ENCODE measurements at regions not wholly inside any gene's neighbourhood (a gene's known extent, or its start where the extent isn't known, plus 50 kb on each side); places are given as distances from the start of the nearest gene placed in this dataset.
A peak's percentile ranks its signal among the peaks of the same experiment; 100 is the strongest.

DNA sequence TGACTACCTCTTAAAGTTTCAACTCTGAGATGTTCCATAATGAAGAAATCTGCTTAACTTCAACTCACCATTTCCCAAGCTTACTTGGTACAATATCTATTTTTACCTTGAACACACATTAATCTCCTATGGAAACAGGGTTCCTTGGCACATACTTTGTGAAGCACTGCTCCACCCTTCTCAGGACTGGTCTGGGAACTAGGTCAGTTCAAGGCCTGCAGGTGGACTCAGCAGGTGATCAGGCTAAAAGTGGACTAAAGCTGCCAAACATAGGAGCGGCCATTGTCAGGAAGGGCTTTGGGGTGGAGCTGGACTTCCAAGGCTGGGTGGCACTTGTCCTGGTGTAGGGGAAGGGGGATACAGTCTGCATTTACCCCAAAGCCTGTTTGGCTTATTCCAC is 202.3 kb downstream of the NUAK1 start:
- no peak for DNase-seq

DNA sequence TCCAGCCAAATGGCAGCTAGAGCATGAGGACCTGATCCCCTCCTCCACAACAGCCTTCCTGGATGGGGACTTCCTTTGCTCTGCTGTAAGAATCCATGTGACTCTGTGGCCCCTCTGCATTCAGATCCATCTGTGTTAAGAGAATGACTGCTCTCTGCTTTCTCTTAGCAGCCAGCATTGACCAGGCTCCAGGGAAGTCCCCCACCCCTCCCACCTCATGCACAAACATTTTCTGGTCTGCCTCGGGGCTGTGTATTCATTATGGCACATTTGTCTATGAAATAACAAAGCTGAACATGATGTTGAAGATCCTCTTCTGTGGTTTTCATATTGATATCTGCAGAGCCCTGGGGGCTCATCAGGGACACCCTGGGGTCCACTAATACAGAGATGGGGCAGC is 201.7 kb downstream of the NUAK1 start:
- no peak for DNase-seq

- DNase-seq = no peak
Observed at GRCh38 chr12:105939181-105939721, 199.5 kb downstream of the NUAK1 start.

DNA sequence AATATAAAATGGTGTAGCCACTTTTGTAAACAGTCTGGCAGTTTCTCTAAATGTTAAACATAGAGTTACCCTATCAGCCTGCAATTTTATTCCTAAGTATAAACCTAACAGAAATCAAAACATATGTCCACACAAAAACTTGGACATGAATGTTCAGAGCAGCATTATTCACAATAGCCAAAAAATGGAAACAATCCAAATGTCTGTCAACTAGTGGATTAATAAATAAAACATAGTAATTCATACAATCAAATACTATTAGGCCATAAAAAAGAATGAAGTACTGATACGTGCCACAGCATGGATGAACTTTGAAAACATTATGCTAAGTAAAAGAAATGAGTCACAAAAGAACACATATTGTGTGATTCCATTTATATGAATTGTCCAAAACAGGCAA is 196.5 kb downstream of the NUAK1 start:
- DNase-seq = peak; percentile 46

- no peak for DNase-seq
Observed at GRCh38 chr12:105943525-105943924, 195.2 kb downstream of the NUAK1 start.

DNA sequence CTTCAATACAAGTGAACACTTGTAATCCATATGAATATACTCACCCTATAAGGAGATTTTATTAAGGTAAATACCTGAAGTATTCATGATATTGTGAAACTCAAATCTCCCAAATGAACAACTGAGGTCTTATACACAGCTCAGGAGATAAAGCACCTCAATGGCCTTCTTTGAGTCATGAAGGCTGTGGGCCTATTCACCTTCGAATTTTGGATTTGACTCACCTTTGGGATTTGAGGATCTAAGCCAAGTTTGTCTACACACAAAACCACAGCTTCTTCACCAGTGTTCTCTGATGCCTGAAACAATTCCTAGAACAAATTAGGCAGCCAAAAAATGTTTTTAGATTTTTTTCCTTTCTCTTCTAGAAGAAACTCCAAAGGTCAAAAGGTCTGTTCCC is 194.1 kb downstream of the NUAK1 start:
- DNase-seq = no peak

- peak; percentile 54 for DNase-seq
Observed at GRCh38 chr12:105945880-105946279, 192.9 kb downstream of the NUAK1 start.

DNA sequence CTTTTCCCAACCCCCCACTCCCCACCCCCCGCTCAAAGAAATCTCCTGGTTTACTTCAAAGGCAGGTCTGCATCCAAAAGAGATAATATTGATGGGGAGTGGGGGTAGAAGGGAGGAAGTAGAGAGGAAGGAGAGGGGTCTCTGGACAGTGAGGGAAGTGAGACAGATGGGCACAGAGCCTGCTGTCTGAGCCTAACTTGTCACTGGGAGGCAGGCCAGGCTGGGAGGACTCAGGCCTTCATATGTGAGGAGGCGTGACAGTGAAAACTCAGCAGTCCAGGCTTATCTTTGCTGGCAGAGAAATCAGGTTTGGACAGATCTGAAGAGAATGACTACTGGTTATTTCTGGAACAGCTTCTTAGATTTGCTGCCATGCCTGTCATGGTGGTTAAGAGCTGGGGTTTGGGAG is 192.3 kb downstream of the NUAK1 start:
- DNase-seq = peak; percentile 38

DNA sequence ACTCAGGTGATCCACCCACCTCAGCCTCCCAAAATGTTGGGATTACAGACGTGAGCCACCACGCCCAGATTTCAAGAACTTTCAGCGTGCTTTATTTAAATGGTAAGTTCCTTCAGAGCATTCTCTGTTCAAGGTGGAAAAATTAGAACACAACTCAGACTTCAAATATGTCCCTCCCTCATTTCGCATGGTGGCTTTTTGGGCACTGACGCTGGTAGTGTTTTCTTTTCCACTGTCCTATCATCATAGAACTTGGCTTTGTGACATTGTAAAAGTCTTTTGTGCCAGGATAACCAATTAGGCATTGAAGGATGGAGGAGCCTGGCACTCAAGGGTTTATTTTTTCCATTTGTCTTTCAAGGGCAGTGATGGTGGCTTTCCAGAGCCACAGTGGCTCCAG is 190.8 kb downstream of the NUAK1 start:
- DNase-seq = no peak

DNA sequence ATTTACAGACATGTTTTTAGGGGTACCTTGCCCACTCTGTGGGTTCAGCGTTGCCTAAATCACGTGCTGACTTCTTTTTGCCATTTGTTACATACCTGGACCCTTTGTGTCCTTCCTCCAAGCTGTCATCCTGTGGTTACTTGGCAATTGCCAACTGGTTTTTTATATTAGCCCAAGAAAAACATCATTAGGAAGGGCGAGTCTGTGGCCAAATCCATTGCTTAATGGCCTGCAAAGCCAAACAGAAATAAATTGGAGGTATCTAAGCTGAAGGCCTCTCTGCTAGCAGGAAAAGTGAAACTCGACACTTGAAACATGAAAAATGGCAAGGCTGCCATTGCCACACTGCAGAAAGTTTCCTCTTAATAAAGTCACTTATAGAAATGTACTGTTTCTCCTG is 190.4 kb downstream of the NUAK1 start:
- peak; percentile 41 for DNase-seq

DNA sequence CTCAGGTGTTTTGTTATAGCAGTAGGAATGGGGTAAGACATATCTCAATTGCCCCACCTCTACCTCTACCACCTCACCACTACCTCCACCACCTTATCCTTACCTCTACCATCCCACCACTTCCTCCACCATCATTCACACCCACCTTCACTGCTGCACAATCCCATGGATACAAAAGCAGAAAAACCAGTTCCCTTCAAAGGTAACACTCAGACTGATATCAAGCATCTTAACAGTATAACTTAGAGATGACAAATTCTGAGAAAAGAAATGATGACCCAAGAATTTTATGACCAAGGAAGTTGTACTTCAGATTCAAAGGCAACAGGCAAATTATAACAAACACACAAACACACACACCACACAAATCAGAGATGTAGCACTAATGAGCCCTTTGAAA is 189.4 kb downstream of the NUAK1 start:
- no peak for DNase-seq

GRCh38 chr12:105951732-105952131 is 187.0 kb downstream of the NUAK1 start:
- no peak for DNase-seq

DNA sequence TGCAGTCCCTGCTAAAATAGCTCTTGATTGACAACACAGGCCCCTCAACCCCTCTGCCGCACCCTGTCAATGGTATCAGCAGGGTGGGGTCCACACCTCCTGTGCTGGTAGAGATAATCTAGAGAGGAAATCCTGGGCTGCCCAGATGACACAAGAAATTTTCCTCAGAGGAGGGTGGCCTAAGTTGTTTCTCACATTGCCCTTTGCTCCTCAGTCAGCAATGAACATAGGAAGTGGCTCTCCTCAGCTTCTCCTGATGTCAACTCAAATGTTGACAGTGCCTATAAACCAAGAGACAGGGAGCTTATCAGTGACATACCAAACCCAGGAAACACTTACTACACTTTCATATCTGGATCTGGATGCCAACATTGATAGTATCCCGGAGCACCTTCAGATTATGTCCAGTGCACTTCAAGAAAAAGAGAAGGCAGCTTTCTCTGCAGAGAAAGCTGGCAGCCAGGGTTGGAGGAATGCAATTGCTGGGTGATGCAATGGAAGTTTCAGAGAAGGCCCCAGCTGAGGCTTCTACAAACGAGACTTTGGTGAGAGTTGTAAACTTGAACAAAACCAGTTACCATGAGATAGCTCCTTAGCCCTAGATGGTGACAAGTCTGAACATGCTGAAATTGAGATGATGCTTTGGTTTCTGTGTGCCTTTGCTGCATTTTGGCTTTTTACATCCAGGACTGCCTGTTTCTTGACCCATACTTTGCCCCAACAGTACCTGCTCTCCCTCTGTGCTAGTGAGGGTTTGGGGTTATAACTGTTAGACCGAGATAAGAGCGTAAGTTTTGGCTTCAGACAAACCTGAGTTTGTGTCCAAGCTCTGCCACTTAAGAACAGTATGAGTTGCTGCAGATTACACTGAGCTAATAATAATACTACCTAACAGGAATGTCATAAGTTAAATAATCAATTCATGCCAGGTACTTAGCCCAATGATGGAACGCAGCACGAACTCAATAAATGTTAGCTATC is 183.5 kb downstream of the NUAK1 start:
- DNase-seq = peak; percentile 44

DNA sequence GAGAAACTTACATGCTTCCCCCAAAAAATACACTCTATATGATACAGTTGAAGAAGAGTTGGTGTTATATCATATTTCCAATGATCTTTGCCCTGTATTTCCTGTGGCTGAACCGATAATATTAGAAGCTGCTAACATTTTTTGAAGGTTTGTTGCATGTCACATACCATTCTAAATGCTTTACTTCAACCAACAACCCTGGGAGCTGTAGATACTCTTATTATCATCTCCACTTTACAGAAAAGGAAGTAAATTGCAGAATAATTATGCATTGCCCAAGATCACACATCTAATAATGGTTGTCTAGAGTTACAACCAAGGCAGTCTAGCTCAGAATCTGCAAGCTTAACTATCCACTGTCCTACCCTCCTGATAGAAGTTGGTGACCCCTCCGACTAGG is 182.8 kb downstream of the NUAK1 start:
- DNase-seq = no peak

DNA sequence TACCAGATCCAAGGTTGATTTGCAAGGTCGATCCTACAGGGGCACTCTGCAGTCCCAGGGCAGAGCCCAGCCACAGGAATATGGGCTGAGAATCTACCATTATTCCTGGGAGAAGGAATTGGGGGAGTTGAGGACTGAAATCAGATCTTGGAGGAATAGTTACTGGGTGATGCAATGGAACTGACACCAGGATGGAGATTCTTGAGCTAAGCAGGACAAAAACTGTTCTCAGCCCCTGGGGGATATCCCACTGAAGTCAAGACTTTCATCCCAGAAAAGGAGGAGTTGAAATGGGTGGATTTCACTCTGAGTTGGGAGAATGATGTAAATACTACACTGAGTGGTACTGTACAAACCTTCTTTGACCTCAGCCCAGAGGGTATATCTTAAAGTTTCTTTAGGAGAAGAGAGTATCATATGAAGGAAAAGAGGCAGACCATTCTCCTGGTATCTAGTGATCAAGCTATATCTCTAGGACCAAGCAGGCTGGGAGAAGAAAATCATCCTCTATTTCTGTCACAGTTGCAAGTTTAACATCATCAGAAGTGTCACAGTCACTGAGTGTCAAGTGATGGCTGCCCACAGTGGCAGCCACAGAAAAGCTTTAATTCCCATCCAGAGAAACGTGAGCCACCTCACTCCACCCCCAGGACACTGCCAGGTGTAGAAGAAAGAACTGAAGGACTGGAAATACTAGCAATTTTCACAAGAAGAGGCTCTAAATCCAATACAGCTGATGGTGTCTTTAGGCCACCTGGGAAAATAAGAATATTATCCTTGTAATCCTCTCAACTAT is 181.9 kb downstream of the NUAK1 start:
- DNase-seq = peak; percentile 60

DNA sequence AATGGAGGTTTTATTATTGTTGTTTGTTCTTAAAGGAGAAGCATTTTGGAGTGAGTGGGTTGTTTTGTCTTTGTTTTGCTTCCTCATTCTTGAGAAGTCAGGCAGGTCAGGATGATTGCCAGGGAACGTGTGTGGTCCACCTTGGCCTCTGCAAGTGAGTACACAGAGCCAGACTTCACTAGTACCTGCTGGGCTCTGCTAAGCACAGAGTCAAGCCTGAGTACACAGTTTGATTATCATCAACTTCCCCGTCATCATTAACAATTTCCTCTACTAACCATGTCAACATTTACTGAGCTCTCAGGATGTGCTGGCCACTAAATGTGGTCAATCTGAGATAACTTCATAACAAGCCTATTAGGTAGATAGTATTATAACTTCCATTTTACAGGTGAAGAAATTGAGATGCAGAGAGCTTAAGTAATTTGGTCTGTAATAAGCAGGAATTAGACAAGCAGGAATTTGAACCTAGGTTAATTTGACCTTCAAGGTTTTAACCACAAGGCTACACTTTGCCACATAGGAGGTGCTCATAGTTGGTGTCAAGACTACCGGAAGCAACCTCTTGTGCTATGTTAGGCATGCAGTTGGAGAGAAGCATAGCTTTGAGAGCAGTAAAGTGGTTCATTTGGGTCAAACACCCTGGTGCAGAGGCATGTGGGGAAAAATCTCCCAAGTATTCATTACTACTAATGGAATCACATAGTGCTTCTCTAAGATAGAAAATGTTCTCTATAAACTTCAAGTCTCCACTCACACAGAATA is 178.3 kb downstream of the NUAK1 start:
- peak; percentile 50 for DNase-seq

- DNase-seq = peak; percentile 39
Observed at GRCh38 chr12:105961821-105962671, 176.7 kb downstream of the NUAK1 start.

DNA sequence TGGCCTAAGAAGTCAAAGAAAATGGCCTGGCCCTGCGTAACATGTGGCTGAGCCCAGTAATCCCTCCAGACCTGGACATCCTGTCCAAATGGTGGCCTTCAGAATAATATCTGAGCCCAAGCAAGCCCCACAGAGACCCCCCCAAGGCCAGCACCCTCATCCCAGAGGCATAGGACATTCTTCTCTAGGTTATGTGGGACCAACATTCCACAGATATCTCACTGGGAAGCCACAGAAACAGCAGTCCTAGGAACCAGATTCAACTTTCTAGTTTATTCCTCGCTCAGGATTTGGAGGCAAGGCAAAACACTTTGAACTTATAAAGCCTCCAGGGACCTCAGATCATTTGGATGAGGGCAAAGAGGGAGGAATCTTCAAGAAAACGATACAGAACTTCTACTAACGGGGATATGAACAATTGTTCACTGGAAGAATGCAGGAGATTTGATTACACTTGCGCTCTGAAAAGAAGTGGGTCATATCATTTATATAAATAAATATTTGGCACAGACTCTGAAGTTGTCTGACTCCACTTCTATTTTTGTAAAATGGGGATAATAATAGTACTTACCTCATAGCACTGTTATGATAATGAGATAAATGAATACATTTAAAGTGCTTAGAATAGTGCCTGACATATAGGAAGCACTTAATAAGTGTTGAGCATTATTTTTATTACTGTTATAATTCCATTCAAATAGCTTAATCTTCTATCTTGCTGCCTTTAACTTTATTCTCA is 171.5 kb downstream of the NUAK1 start:
- no peak for DNase-seq

GRCh38 chr12:105968025-105968424 is 170.7 kb downstream of the NUAK1 start:
- no peak for DNase-seq

DNA sequence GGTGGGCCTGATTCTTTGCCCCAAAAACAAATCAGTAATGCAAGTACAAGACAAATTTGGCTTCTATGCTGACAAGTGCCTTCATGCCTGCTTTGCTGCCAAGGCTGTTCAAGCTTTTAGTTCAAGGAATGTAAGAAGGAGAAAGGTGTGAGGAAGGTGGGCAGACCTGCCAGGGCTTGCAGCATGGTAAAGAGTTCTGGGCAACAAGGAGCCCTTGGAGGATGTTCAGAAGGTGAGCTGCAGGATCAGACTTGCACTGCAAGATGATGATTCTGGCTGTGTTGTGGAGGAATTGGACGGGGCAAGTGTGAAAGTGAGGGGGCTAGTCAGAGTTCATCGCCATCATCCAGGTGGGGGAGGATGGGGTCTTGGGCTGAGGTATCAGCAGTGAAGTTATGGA is 167.9 kb downstream of the NUAK1 start:
- DNase-seq = no peak

- no peak for DNase-seq
Observed at GRCh38 chr12:105974738-105975137, 164.0 kb downstream of the NUAK1 start.
